H1 (cell line): ENCODE measurements at regions not wholly inside any gene's neighbourhood (a gene's known extent, or its start where the extent isn't known, plus 50 kb on each side); places are given as distances from the start of the nearest gene placed in this dataset.

ENCODE experiments used
- CTCF ChIA-PET: fragments of 300-600 bp; sonication (Branson Sonifier 250); formaldehyde crosslinking; loops from one replicate; lab custom pipeline; 2021; ENCODE audit not compliant: partially characterized antibody; lab: Charles Lee
- POLR2A ChIA-PET: fragments of 300-600 bp; sonication (Branson Sonifier 250); formaldehyde crosslinking; loops from one replicate; lab custom pipeline; 2021; ENCODE audit warnings: inconsistent platforms; ENCODE audit not compliant: partially characterized antibody; lab: Charles Lee
- DNase-seq, 2 experiments: peaks; one replicate each; pipeline versions ENCODE4 v3.0.0 to v3.0.0-alpha.2; 2010 to 2022; ENCODE audit warnings: low spot score in 2 of 2, low read depth in 1 of 2, mixed read lengths in 1 of 2
- FAIRE-seq: peaks from 2 replicates; lab custom pipeline; 2011; peaks lifted over from hg19 to GRCh38; lab: Jason Lieb, UNC
- H2AFZ ChIP-seq: 2 replicates; pipeline ENCODE4 v1.8.1; 2012; ENCODE audit warnings: low read length, inconsistent platforms
- H2AK5ac ChIP-seq: 2 replicates; pipeline ENCODE4 v1.6.1; 2013; ENCODE audit warnings: low read depth, low read length
- H2BK120ac ChIP-seq: replicated peaks from 2 replicates; pipeline ENCODE3; 2013; ENCODE audit warnings: low read depth, low read length, inconsistent platforms
- H2BK12ac ChIP-seq: 2 replicates; pipeline ENCODE4 v1.6.1; 2013; ENCODE audit warnings: low read depth, low read length
- H2BK15ac ChIP-seq: 2 replicates; pipeline ENCODE4 v1.6.1; 2013; ENCODE audit warnings: low read length
- H2BK20ac ChIP-seq: 2 replicates; pipeline ENCODE4 v1.6.1; 2013; ENCODE audit warnings: low read length
- H2BK5ac ChIP-seq: 2 replicates; pipeline ENCODE4 v1.6.1; 2013; ENCODE audit warnings: low read depth, low read length
- H3K14ac ChIP-seq: 2 replicates; pipeline ENCODE4 v1.6.1; 2013; ENCODE audit warnings: inconsistent platforms; ENCODE audit not compliant: insufficient read length
- H3K18ac ChIP-seq: 2 replicates; pipeline ENCODE4 v1.6.1; 2013; ENCODE audit warnings: low read length; ENCODE audit errors: extremely low read depth
- H3K23ac ChIP-seq: 2 replicates; pipeline ENCODE4 v1.6.1; 2013; ENCODE audit warnings: inconsistent platforms; ENCODE audit not compliant: insufficient read length
- H3K23me2 ChIP-seq: 2 replicates; pipeline ENCODE4 v1.6.1; 2013; ENCODE audit warnings: low read depth, low read length
- H3K27ac ChIP-seq: 2 replicates; pipeline ENCODE4 v1.6.1; 2011; ENCODE audit warnings: low read depth, low read length, inconsistent platforms
- H3K27me3 ChIP-seq, 4 experiments: replicated peaks in 1 of 4; 1 replicate in 1 of 4; 2 replicates in 3 of 4; pipeline versions ENCODE4 v1.6.1 to v1.8.1; 2011 to 2013; ENCODE audit warnings: low read length in 3 of 4, mild to moderate bottlenecking in 3 of 4, inconsistent platforms in 2 of 4, mixed read lengths in 2 of 4, moderate library complexity in 1 of 4; ENCODE audit not compliant: control insufficient read depth in 3 of 4, insufficient read depth in 3 of 4; ENCODE audit errors: extremely low read depth in 1 of 4
- H3K36me3 ChIP-seq, 4 experiments: 2 replicates each; pipeline versions ENCODE4 v1.6.1 to v1.8.1; 2011 to 2013; ENCODE audit warnings: mild to moderate bottlenecking in 4 of 4, low read length in 3 of 4, moderate library complexity in 2 of 4, control low read depth in 1 of 4, inconsistent platforms in 1 of 4; ENCODE audit not compliant: insufficient read depth in 4 of 4, control insufficient read depth in 2 of 4
- H3K4ac ChIP-seq: replicated peaks from 2 replicates; pipeline ENCODE3; 2013; ENCODE audit warnings: low read length, low read depth, mixed read lengths, inconsistent platforms; ENCODE audit not compliant: insufficient read length
- H3K4me1 ChIP-seq, 4 experiments: replicated peaks in 1 of 4; 1 replicate in 1 of 4; 2 replicates in 3 of 4; pipeline versions ENCODE4 v1.6.1 to v1.8.1; 2011 to 2013; ENCODE audit warnings: low read length in 3 of 4, inconsistent platforms in 2 of 4, mixed read lengths in 1 of 4; ENCODE audit not compliant: insufficient read depth in 4 of 4, control insufficient read depth in 3 of 4
- H3K4me2 ChIP-seq, 2 experiments: 2 replicates each; pipeline versions ENCODE4 v1.6.1 to v1.8.1; 2011 to 2013; ENCODE audit warnings: low read depth in 2 of 2, low read length in 2 of 2, control low read depth in 1 of 2, inconsistent platforms in 1 of 2, mild to moderate bottlenecking in 1 of 2; ENCODE audit not compliant: insufficient read depth in 1 of 2
- H3K4me3 ChIP-seq, 4 experiments: fragments of 200-600, 300-600 bp in 1 of 4; sonication (generic), shearing (Covaris generic), sonication (Bioruptor Twin) in 1 of 4; 2 replicates each; pipeline versions ENCODE4 v1.5.1 to v1.8.1; 2011 to 2016; ENCODE audit warnings: low read length in 4 of 4, low read depth in 3 of 4, control low read depth in 2 of 4, inconsistent platforms in 2 of 4, mild to moderate bottlenecking in 2 of 4, mixed read lengths in 1 of 4, moderate library complexity in 1 of 4; ENCODE audit not compliant: insufficient read depth in 2 of 4; ENCODE audit errors: extremely low read depth in 1 of 4
- H3K56ac ChIP-seq: replicated peaks from 2 replicates; pipeline ENCODE3; 2013; ENCODE audit warnings: low read depth, mild to moderate bottlenecking, mixed read lengths, low read length, inconsistent platforms; ENCODE audit not compliant: insufficient read length
- H3K79me1 ChIP-seq: 2 replicates; pipeline ENCODE4 v1.6.1; 2013; ENCODE audit warnings: low read depth, low read length, control low read depth
- H3K79me2 ChIP-seq, 2 experiments: 2 replicates each; pipeline versions ENCODE4 v1.6.1 to v1.8.1; 2012 to 2013; ENCODE audit warnings: low read length in 2 of 2, mild to moderate bottlenecking in 2 of 2, inconsistent platforms in 1 of 2; ENCODE audit not compliant: insufficient read depth in 2 of 2, control insufficient read depth in 1 of 2
- H3K9ac ChIP-seq, 4 experiments: replicated peaks in 1 of 4; 1 replicate in 1 of 4; 2 replicates in 3 of 4; pipeline versions ENCODE4 v1.6.1 to v1.8.1; 2011 to 2013; ENCODE audit warnings: low read depth in 3 of 4, low read length in 3 of 4, control low read depth in 2 of 4, mild to moderate bottlenecking in 2 of 4, moderate library complexity in 2 of 4, inconsistent platforms in 1 of 4; ENCODE audit errors: extremely low read depth in 1 of 4
- H3K9me3 ChIP-seq, 2 experiments: 2 replicates each; pipeline versions ENCODE4 v1.6.1 to v1.8.1; 2012 to 2013; ENCODE audit warnings: mild to moderate bottlenecking in 2 of 2, moderate library complexity in 2 of 2, control low read depth in 1 of 2, inconsistent platforms in 1 of 2, low read depth in 1 of 2, low read length in 1 of 2, mixed read lengths in 1 of 2; ENCODE audit not compliant: insufficient read depth in 2 of 2
- H4K20me1 ChIP-seq, 2 experiments: replicated peaks in 1 of 2; 2 replicates each; pipeline versions ENCODE3 to v1.8.1; 2011 to 2013; ENCODE audit warnings: inconsistent platforms in 2 of 2, low read length in 2 of 2, mild to moderate bottlenecking in 1 of 2; ENCODE audit not compliant: insufficient read depth in 2 of 2, control insufficient read depth in 1 of 2
- H4K5ac ChIP-seq: 2 replicates; pipeline ENCODE4 v1.6.1; 2013; ENCODE audit warnings: low read length, low read depth, mixed read lengths, inconsistent platforms; ENCODE audit not compliant: insufficient read length
- H4K8ac ChIP-seq: 2 replicates; pipeline ENCODE4 v1.8.0; 2013; ENCODE audit warnings: mild to moderate bottlenecking, moderate library complexity, low read length, inconsistent platforms; ENCODE audit not compliant: insufficient read depth; ENCODE audit errors: extremely low read depth
- H4K91ac ChIP-seq: replicated peaks from 2 replicates; pipeline ENCODE3; 2013; ENCODE audit warnings: low read length, mixed read lengths, inconsistent platforms; ENCODE audit not compliant: insufficient read length
- BACH1 ChIP-seq: IDR thresholded peaks from 2 replicates; pipeline ENCODE4 v1.6.1; 2012; ENCODE audit warnings: low read length, improper control_type of control experiment
- EZH2 ChIP-seq: fragments of 200-600 bp; sonication (generic); IDR thresholded peaks from 2 replicates; pipeline ENCODE4 v1.7.1; 2012; ENCODE audit warnings: low read depth, mild to moderate bottlenecking, moderate library complexity, low read length, inconsistent platforms; ENCODE audit not compliant: severe bottlenecking
- KDM5A ChIP-seq: fragments of 200-600 bp; IDR thresholded peaks from 2 replicates; pipeline ENCODE4 v1.7.1; 2012; ENCODE audit warnings: mild to moderate bottlenecking, low read length, inconsistent platforms, mixed read lengths
- MAFK ChIP-seq: IDR thresholded peaks from 2 replicates; pipeline ENCODE4 v1.6.1; 2012; ENCODE audit warnings: low read depth, mild to moderate bottlenecking, improper control_type of control experiment, low read length
- POLR2A ChIP-seq, 2 experiments: IDR thresholded peaks; 1 replicate in 1 of 2; 2 replicates in 1 of 2; pipeline ENCODE4 v1.6.1; 2011; ENCODE audit warnings: low read depth in 2 of 2, low read length in 2 of 2, mild to moderate bottlenecking in 2 of 2; ENCODE audit errors: control extremely low read depth in 1 of 2
- RNF2 ChIP-seq: fragments of 200-900, 300-1000 bp; sonication (generic); IDR thresholded peaks from 2 replicates; pipeline ENCODE4 v1.7.1; 2016; ENCODE audit warnings: borderline replicate concordance, low read depth, mild to moderate bottlenecking, antibody characterized with exemption, low read length; ENCODE audit not compliant: poor library complexity, severe bottlenecking; ENCODE audit errors: missing control alignments
- SP1 ChIP-seq: IDR thresholded peaks from 2 replicates; pipeline ENCODE4 v1.6.1; 2011; ENCODE audit warnings: low read depth, low read length
- TAF1 ChIP-seq: IDR thresholded peaks from 2 replicates; pipeline ENCODE4 v1.6.1; 2011; ENCODE audit warnings: mild to moderate bottlenecking, low read depth, low read length
- YY1 ChIP-seq: IDR thresholded peaks from 2 replicates; pipeline ENCODE4 v1.6.1; 2011; ENCODE audit warnings: low read depth, mild to moderate bottlenecking, low read length
- WGBS, 2 experiments: shearing (Covaris generic) in 1 of 2; methylation state at CpG; one replicate each; pipeline versions ENCODE4 v1.1.6 to v1.1.7; 2013 to 2015; ENCODE audit warnings: low lambda C conversion rate in 2 of 2, mixed read lengths in 2 of 2, inconsistent platforms in 1 of 2, low coverage in 1 of 2, missing lambda C conversion rate in 1 of 2; ENCODE audit not compliant: insufficient replicate concordance in 2 of 2, insufficient coverage in 1 of 2, insufficient read length in 1 of 2; ENCODE audit errors: extremely low coverage in 1 of 2, missing lambda C conversion rate in 1 of 2; 5-methylcytosine and 5-hydroxymethylcytosine counted together

DNA sequence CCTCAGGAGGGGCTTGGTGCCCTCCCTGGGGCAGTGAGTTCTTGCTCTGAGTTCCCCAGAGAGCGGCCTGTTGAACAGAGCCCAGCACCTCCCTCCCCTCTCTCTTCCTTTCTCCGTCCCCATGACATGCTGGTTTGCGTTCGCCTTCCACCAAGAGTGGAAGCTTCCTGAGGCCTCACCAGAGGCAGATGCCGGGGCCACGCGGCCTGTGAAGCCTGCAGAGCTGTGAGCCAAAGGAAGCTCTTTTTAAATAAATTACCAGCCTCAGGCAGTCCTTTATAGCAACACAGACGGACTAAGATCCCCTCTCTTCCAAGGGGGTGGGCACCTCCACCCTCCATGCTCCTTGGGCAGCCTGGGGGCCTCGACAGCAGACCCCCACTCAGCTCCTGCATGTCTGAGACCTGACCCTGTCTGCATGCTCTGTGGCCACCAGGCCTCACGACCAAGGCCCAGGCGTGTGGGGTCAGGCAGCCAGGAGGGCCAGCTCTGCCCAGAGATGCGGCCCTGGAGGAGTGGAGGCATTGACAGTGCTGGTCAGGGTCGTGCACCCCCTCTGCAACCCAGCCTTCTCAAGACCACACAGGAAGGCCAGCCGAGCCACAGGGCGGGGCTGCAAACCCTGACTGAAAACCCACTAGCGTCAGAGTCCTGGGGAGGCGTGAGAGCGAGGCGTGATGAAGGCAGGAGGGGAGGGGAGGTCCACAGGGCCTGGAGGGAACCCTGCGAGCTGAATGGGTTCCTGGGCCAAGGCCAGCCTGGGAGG, 54.6 kb upstream of the ADGRA1 start:
- no peaks in the 10 kb centered on the region; a peak in 1 of 4 replicates for H3K9me3 ChIP-seq
- no peak overlapping the region for H3K56ac ChIP-seq
- no peaks in the 10 kb centered on the region for H3K36me3 ChIP-seq
- H3K79me2 ChIP-seq = no peaks in the 10 kb centered on the region
- no peak overlapping the region for H2AFZ ChIP-seq
- H3K14ac ChIP-seq = no peak overlapping the region
- H3K27ac ChIP-seq = no peak overlapping the region
- no peak overlapping the region for H3K23ac ChIP-seq
- no peak overlapping the region; the same call in 1 of the 2 replicates for H2BK5ac ChIP-seq
- FAIRE-seq (no peak), DNase-seq (no peak)
- H3K23me2 ChIP-seq = peaks cover 4% of the 10 kb centered on the region; the same call in 1 of the 2 replicates
- H2BK20ac ChIP-seq = no peak overlapping the region
- peaks cover 0 to 2% of the 10 kb centered on the region in 2 experiments for H4K20me1 ChIP-seq
- H4K8ac ChIP-seq = no peak overlapping the region; the same call in 1 of the 2 replicates
- no peak overlapping the region for H3K18ac ChIP-seq
- H2BK12ac ChIP-seq = no peak overlapping the region
- no peak overlapping the region for H3K4me2 ChIP-seq
- 88% methylated on average over 20 of the region's 20 CpGs; no CpG with 5 or more reads in 1 of the 2 experiments for WGBS, 2 experiments
- H3K79me1 ChIP-seq = no peaks in the 10 kb centered on the region
- no peak overlapping the region for H3K9ac ChIP-seq
- no peak overlapping the region for H3K4ac ChIP-seq
- H2AK5ac ChIP-seq = no peak overlapping the region
- ChIA-PET CTCF (interaction anchor here (0.7 to 1.6 kb wide), 7 partner anchors 17 to 95 kb away, joined by 3 to 4 read pairs (median 3); no protein-coding TSS in a partner anchor), POLR2A (no interaction called here)
- no peak overlapping the region for H3K4me3 ChIP-seq
- H4K5ac ChIP-seq = no peak overlapping the region
- peaks cover 0 to 2% (median 0%) of the 10 kb centered on the region in 4 experiments; a peak in 1 of 7 replicates for H3K4me1 ChIP-seq
- TF ChIP-seq SP1 (no peak), BACH1 (no peak), KDM5A (no peak), RNF2 (no peak), YY1 (no peak), MAFK (no peak), EZH2 (no peak), TAF1 (no peak), POLR2A (IDR thresholded peaks at IDR 0.05; ENCODE audit: control extremely low read depth in 1 of 2, low read depth in 2 of 2, low read length in 2 of 2) (no peak)
- no peak overlapping the region for H2BK120ac ChIP-seq
- H4K91ac ChIP-seq = no peak overlapping the region
- peaks cover 0 to 7% (median 2%) of the 10 kb centered on the region in 4 experiments; a peak in 4 of 7 replicates for H3K27me3 ChIP-seq
- H2BK15ac ChIP-seq = no peak overlapping the region
